Smooth muscle cell (in vitro differentiated cells): ENCODE measurements at regions not wholly inside any gene's neighbourhood (a gene's known extent, or its start where the extent isn't known, plus 50 kb on each side); places are given as distances from the start of the nearest gene placed in this dataset.

Experiments used
- DNase-seq: peaks from one replicate; lab custom pipeline; 2025; ENCODE audit not compliant: unreplicated experiment; lab: John Stamatoyannopoulos, UW
- H2AFZ ChIP-seq: fragments of 200-600 bp; sonication (generic); 2 replicates; pipeline ENCODE4 v1.6.0; 2016; ENCODE audit warnings: antibody characterized with exemption, low read depth, mild to moderate bottlenecking
- H3F3A ChIP-seq: fragments of 200-600 bp; sonication (generic); 2 replicates; pipeline ENCODE4 v1.6.0; 2017; ENCODE audit warnings: antibody characterized with exemption, low read depth
- H3K27ac ChIP-seq: fragments of 200-600 bp; sonication (generic); 2 replicates; pipeline ENCODE4 v1.5.1; 2016; ENCODE audit warnings: low read depth, mild to moderate bottlenecking
- H3K27me3 ChIP-seq: fragments of 200-600 bp; sonication (generic); 2 replicates; pipeline ENCODE4 v1.6.1; 2016; ENCODE audit warnings: low read depth, mild to moderate bottlenecking
- H3K36me3 ChIP-seq: fragments of 200-600 bp; sonication (generic); 2 replicates; pipeline ENCODE4 v1.5.1; 2016; ENCODE audit warnings: low read depth
- H3K4me1 ChIP-seq: fragments of 200-600 bp; sonication (generic); 2 replicates; pipeline ENCODE4 v1.5.1; 2016; ENCODE audit warnings: low read depth
- H3K4me2 ChIP-seq: fragments of 200-600 bp; sonication (generic); 2 replicates; pipeline ENCODE4 v1.6.0; 2016; ENCODE audit warnings: mild to moderate bottlenecking
- H3K4me3 ChIP-seq: fragments of 200-600 bp; sonication (generic); 2 replicates; pipeline ENCODE4 v1.5.1; 2016; ENCODE audit warnings: mild to moderate bottlenecking
- H3K79me2 ChIP-seq: fragments of 200-600 bp; sonication (generic); 2 replicates; pipeline ENCODE4 v1.6.0; 2016; ENCODE audit warnings: low read depth, mild to moderate bottlenecking
- H3K9ac ChIP-seq: fragments of 200-600 bp; sonication (generic); 2 replicates; pipeline ENCODE4 v1.6.0; 2016; ENCODE audit warnings: low read depth
- H3K9me3 ChIP-seq: fragments of 200-600 bp; sonication (generic); replicated peaks from 2 replicates; pipeline ENCODE4 v1.5.1; 2016; ENCODE audit warnings: low read depth
- H4K20me1 ChIP-seq: fragments of 200-600 bp; sonication (generic); 2 replicates; pipeline ENCODE4 v1.6.0; 2016; ENCODE audit warnings: low read depth
- CTCF ChIP-seq: fragments of 200-600 bp; sonication (generic); IDR thresholded peaks from 2 replicates; pipeline ENCODE4 v1.5.1; 2017; ENCODE audit warnings: borderline replicate concordance, mild to moderate bottlenecking, antibody characterized with exemption; ENCODE audit not compliant: insufficient read depth, poor library complexity, severe bottlenecking
- WGBS: methylation state at CpG from one replicate; pipeline ENCODE4 v1.1.7; 2016; ENCODE audit warnings: low lambda C conversion rate; 5-methylcytosine and 5-hydroxymethylcytosine counted together

- Histone ChIP-seq H3K27ac (no peak overlapping the region), H3K27me3 (no peaks in the 10 kb centered on the region), H3K4me1 (no peaks in the 10 kb centered on the region), H3K4me2 (no peak overlapping the region), H3K9ac (no peak overlapping the region), H3K4me3 (no peak overlapping the region), H4K20me1 (no peaks in the 10 kb centered on the region), H3K79me2 (no peaks in the 10 kb centered on the region), H3K36me3 (no peaks in the 10 kb centered on the region), H3F3A (no peaks in the 10 kb centered on the region), H2AFZ (no peak overlapping the region), H3K9me3 (no peaks in the 10 kb centered on the region)
- TF ChIP-seq CTCF = no peak
- DNase-seq = no peak
- WGBS = 91% methylated on average over 2 of the region's 2 CpGs
These were observed 154.1 kb downstream of the SNX18 start for GRCh38 chr5:54671681-54672080.

- Histone ChIP-seq H2AFZ (no peak overlapping the region), H3K79me2 (no peaks in the 10 kb centered on the region), H4K20me1 (no peaks in the 10 kb centered on the region), H3F3A (no peaks in the 10 kb centered on the region), H3K9me3 (no peaks in the 10 kb centered on the region), H3K27ac (no peak overlapping the region), H3K36me3 (no peaks in the 10 kb centered on the region), H3K4me2 (no peak overlapping the region), H3K9ac (no peak overlapping the region), H3K27me3 (no peaks in the 10 kb centered on the region), H3K4me1 (no peaks in the 10 kb centered on the region), H3K4me3 (no peak overlapping the region)
- TF ChIP-seq CTCF = no peak
- WGBS = 68% methylated on average over 4 of the region's 4 CpGs
- no peak for DNase-seq
These were observed 153.6 kb downstream of the SNX18 start for GRCh38 chr5:54671111-54671531.

- Histone ChIP-seq H2AFZ (no peak overlapping the region), H3K4me2 (no peak overlapping the region), H3K79me2 (no peaks in the 10 kb centered on the region), H3K27me3 (no peaks in the 10 kb centered on the region), H3K4me3 (no peak overlapping the region), H3K9me3 (no peaks in the 10 kb centered on the region), H3K36me3 (no peaks in the 10 kb centered on the region), H3K4me1 (no peaks in the 10 kb centered on the region), H3K27ac (no peak overlapping the region), H3F3A (no peaks in the 10 kb centered on the region), H3K9ac (no peak overlapping the region), H4K20me1 (no peaks in the 10 kb centered on the region)
- DNase-seq = no peak
- TF ChIP-seq CTCF = no peak
These were observed 152.7 kb downstream of the SNX18 start for GRCh38 chr5:54670281-54670680.

- H4K20me1 ChIP-seq = no peaks in the 10 kb centered on the region
- DNase-seq = no peak
- H3K9ac ChIP-seq = no peak overlapping the region
- H3F3A ChIP-seq = no peaks in the 10 kb centered on the region
- H3K79me2 ChIP-seq = no peaks in the 10 kb centered on the region
- no peak overlapping the region for H2AFZ ChIP-seq
- no peaks in the 10 kb centered on the region for H3K36me3 ChIP-seq
- no peaks in the 10 kb centered on the region for H3K4me1 ChIP-seq
- TF ChIP-seq CTCF = no peak
- WGBS = 82% methylated on average over 1 of the region's 1 CpG
- no peaks in the 10 kb centered on the region for H3K27me3 ChIP-seq
- H3K9me3 ChIP-seq = no peaks in the 10 kb centered on the region
- no peak overlapping the region for H3K27ac ChIP-seq
- no peak overlapping the region for H3K4me3 ChIP-seq
- H3K4me2 ChIP-seq = no peak overlapping the region
These were observed 152.3 kb downstream of the SNX18 start for GRCh38 chr5:54669845-54670244.
